DMS79 (cell line): ENCODE measurements at regions not wholly inside any gene's neighbourhood (a gene's known extent, or its start where the extent isn't known, plus 50 kb on each side); places are given as distances from the start of the nearest gene placed in this dataset.

Experiments used
- DNase-seq: peaks from one replicate; lab custom pipeline; 2025; lab: John Stamatoyannopoulos, UW

- no peak for DNase-seq
Observed at GRCh38 chr6:79776076-79776475, 144.9 kb downstream of the SH3BGRL2 start.

GRCh38 chr6:79775222-79775621 is 144.1 kb downstream of the SH3BGRL2 start:
- DNase-seq, result no peak

- no peak for DNase-seq
Observed at GRCh38 chr6:79764747-79765146, 133.6 kb downstream of the SH3BGRL2 start.

GRCh38 chr6:79763301-79763700 is 132.2 kb downstream of the SH3BGRL2 start:
- DNase-seq, result no peak

GRCh38 chr6:79762370-79762769 is 131.2 kb downstream of the SH3BGRL2 start:
- DNase-seq, result no peak

GRCh38 chr6:79756496-79756895 is 125.4 kb downstream of the SH3BGRL2 start:
- no peak for DNase-seq

- no peak for DNase-seq
Observed at GRCh38 chr6:79755967-79756366, 124.8 kb downstream of the SH3BGRL2 start.
